NCI-H146 treated with DMSO at 0.1 percent for 48 hours (cell line): ENCODE measurements at regions not wholly inside any gene's neighbourhood (a gene's known extent, or its start where the extent isn't known, plus 50 kb on each side); places are given as distances from the start of the nearest gene placed in this dataset.

Source experiments
- DNase-seq: peaks from one replicate; lab custom pipeline; 2025; ENCODE audit not compliant: unreplicated experiment; lab: John Stamatoyannopoulos, UW

GRCh38 chr11:45036010-45036409 lies 85.3 kb upstream of the TP53I11 start:
- DNase-seq: no peak

- no peak for DNase-seq
Observed at GRCh38 chr11:45036733-45037132, 86.0 kb upstream of the TP53I11 start.

- DNase-seq: no peak
Observed at GRCh38 chr11:45037434-45038005, 86.8 kb upstream of the TP53I11 start.

GRCh38 chr11:45038923-45039322 lies 88.2 kb upstream of the TP53I11 start:
- no peak for DNase-seq

GRCh38 chr11:45041596-45041995 lies 90.9 kb upstream of the TP53I11 start:
- peak; percentile 96 for DNase-seq

- no peak for DNase-seq
Observed at GRCh38 chr11:45042560-45042959, 91.9 kb upstream of the TP53I11 start.

GRCh38 chr11:45043755-45044475 lies 93.2 kb upstream of the TP53I11 start:
- DNase-seq: no peak

GRCh38 chr11:45045683-45046471 lies 95.2 kb upstream of the TP53I11 start:
- no peak for DNase-seq

GRCh38 chr11:45048313-45048841 lies 97.7 kb upstream of the TP53I11 start:
- no peak for DNase-seq

GRCh38 chr11:45048870-45049691 lies 97.4 kb upstream of the PRDM11 start:
- DNase-seq: no peak

GRCh38 chr11:45050111-45050510 lies 96.3 kb upstream of the PRDM11 start:
- no peak for DNase-seq

- DNase-seq: no peak
Observed at GRCh38 chr11:45051621-45052020, 94.8 kb upstream of the PRDM11 start.

- no peak for DNase-seq
Observed at GRCh38 chr11:45052361-45052760, 94.1 kb upstream of the PRDM11 start.

GRCh38 chr11:45053736-45054446 lies 92.5 kb upstream of the PRDM11 start:
- DNase-seq: no peak

GRCh38 chr11:45054956-45055355 lies 91.5 kb upstream of the PRDM11 start:
- DNase-seq: no peak

- peak; percentile 36 for DNase-seq
Observed at GRCh38 chr11:45056529-45056928, 89.9 kb upstream of the PRDM11 start.

- no peak for DNase-seq
Observed at GRCh38 chr11:45057938-45058646, 88.3 kb upstream of the PRDM11 start.

GRCh38 chr11:45058647-45058950 lies 87.8 kb upstream of the PRDM11 start:
- DNase-seq: no peak

- DNase-seq: no peak
Observed at GRCh38 chr11:45060707-45061106, 85.7 kb upstream of the PRDM11 start.

- DNase-seq: no peak
Observed at GRCh38 chr11:45061641-45062040, 84.8 kb upstream of the PRDM11 start.
